Hematopoietic multipotent progenitor cell treated with erythropoietin and hydrocortisone succinate and interleukin-3 and kit ligand, for 15 days (in vitro differentiated cells): ENCODE measurements at regions not wholly inside any gene's neighbourhood (a gene's known extent, or its start where the extent isn't known, plus 50 kb on each side); places are given as distances from the start of the nearest gene placed in this dataset.

Source experiments
- DNase-seq: peaks from one replicate; pipeline ENCODE4 v3.0.0-alpha.2; 2015; ENCODE audit warnings: low spot score

DNA sequence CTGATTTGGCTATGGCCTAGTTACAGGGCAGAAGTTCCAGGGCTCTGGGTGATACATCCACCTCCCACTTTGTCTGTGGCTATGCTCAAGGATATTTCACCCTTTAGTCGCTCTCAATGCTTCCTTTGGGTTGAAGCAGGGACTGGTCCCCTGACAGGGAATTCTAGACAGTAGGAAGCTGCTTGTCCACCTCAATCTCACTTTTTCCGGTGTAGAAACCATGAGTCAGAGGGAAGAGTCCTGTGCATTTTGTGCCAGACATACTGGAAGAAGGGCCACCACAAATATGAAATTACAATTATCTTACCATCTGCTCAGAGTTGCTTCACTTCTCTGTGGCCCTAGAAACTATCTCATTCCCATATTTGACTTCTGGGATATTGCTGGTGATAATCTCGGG is 413.7 kb upstream of the FAT3 start:
- DNase-seq, result no peak

DNA sequence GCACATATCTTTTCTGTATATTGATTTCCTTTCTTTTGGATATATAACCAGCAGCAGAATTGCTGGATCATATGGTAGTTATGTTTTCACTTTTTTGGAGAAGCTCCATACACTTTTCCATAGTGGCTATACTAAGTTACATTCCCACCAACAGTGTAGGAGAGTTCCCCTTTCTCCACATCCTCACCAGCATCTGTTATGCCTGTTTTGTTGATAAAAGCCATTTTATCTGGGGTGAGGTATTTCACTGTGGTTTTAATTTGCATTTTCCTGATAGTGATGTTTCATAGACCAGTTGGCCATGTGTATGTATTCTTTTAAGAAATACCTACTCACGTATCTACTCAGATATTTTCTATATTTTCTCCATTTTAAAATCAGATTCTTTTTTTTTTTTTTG is 419.3 kb upstream of the FAT3 start:
- DNase-seq, result no peak

DNA sequence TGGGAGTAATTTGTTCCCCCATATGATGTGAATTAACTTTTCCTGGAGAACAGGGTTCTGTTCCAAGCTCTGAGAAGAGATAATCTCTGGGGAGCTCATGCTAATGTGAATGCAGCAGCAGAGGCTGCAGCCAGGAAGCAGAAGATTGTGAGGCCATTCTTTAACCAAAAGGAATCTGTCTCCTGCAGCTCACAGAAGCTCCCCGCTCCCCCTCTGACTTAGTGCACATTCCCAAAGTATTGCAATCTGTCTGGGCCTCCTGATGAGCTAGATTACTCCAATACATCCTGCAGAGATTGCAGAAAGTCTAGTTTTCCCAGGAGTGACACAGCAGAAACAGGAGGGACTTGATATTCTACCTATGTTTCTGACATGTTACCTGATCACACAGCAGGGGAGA is 420.6 kb upstream of the FAT3 start:
- DNase-seq, result no peak

DNA sequence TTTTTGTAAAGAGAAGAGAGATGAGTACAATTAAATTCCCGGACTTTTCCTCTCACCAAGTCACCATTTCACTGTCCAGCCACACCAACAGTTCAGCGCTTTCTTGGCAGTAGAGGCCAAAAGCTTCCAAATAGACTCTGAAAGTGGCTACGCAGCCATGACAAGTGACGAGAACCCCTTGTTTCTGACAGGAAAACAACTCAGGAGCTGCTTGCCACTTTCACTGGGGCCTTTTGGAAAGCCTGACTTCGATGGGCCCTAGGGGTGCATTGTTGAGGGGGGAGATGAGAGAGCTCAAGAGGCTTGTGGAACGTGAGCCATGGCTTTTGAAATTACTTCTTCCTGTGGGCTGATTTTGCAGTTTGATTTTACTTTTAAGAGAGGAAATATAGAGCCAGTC is 422.1 kb upstream of the FAT3 start:
- no peak for DNase-seq

DNA sequence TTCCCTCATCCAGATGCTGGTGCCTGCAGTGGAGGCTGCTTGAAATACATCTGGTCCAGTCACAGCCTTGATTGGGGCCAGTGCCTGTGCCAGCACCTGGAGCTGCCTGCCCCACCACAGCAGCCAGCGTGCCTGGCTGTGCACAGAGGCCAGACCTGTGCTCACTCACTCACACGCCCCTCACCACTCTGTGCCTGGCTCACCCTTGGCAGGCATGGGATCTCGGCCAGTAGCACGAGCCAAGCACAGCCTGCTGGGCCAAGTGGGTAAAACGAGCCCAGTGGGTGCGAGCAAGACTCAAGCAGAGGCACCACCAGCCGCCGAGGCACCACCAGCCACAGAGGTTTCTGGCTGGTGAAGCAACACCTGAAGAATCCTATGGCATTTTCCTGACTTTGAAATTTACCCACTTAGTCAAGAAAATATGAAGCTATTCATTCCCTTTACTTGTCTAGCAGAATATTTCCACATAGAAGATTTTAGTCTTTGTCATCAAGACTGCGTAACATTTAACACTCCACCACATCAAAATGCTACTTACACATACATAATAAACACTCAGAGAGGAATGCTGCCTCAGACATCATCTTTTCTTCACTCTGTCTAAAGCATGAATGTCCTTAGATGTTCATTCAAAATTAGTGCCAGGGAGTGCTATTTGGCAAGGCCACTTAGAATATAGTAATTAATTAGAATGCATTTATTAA is 424.3 kb upstream of the FAT3 start:
- no peak for DNase-seq

DNA sequence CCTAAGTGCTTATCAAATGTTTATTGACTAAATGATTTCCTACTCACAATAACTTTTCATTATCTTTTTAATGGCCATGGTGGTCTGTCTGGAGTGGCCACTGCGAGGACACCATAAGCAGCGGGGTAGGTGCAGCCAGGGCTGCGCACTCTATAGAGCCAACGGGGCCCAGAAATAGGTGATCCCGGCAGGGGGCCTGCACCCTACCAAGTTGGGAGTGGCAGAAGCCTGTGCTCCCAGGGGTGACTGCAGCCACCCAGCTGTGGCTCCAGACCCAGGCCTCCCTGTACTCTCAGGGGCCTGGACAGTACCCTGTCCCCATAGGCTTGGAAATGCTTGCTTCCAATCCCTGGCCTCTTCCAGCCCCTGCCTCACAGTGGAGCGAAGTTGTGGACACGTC is 426.4 kb upstream of the FAT3 start:
- DNase-seq, result no peak

DNA sequence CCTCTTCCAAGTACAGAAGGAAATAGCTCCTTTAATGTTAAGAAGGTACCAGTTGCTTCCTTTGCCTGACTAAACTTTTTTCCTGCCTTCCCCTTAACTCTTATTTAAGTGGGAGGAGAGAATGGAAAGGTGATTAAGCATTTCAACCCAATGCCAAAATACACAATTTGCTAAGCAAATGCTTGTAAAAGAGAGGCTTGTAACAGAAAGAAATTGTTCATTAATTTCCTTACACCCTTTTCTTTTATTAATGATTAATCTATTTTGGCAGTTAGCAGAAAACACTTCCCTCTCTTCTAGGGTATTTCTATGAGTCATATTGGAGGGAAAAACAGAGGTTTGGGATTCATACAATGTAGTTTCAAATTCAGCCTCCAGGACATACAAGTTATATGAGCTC is 427.6 kb upstream of the FAT3 start:
- DNase-seq, result no peak

DNA sequence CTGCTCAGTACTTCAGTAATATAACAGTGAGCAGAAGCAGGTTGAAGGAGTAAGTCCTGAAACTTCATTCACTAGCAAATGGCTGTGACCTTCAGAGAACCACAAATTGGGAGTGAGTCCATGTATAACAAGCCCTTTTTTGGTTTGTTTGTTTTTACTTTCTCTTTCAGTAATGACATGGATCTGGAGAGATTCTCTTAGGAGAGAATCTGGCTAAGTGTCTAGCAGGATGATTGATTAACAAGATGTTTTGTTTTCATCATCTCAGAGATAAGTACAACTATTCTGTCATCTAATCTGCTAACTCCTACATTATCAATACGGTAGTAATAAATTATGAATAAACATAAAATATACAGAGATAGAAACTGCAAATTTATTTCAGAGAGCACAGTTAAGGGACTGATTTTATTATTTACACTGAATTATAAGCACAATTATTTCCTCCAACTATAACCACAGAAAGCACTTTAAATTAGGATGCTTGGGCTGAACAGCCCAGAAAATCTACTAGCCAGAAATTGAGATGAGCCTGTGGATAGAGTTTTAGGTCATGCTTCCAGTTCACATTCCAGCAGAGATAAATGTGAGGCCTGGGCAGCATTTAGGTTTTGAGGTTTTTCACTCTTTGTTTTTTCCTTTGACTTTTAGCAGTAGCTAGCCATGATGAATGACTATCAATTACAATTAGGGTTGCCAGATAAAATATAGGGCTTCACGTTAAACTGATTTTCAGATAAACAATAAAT is 429.3 kb upstream of the FAT3 start:
- no peak for DNase-seq

DNA sequence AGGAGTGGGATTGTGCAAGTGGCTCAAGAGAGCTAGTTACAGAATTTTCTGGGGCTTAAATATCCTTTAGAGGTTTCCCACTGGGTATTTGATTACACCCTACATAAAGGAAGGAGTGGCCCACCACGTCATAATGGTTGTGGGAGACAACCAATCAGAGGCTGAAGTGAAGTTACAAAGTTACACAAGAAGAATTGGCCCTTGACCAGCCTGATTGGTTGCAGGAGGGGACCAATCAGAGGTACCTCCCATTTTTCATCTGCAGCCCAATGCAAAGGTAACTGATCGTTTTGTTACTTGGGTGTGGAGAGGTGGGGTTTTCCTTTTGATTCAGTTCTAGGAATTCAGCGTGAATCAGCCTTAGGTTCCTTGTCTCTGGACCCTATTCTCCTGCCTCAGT is 430.5 kb upstream of the FAT3 start:
- no peak for DNase-seq

DNA sequence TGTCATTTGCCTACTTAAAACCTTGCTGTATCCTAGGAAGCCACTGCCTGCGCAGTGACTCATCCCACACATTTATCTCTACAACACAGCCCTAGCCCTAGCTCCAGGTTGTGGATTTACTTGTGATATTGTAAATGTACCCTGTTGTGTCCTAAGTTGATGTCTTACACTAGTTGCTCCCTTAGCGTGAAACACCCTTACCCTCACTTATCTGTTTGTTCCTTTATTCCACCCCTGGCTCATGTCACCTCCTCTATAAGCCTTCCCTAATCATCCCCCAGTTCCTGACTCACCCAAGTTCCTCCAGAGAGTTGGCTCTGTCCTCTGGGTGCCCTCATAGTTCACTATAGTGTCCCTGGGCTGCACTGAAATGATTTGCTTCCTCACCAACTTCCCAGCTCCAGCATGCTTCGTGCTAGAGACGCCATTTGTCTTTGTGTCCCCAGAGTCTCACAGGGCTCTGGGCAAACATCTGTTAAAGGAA is 431.8 kb upstream of the FAT3 start:
- DNase-seq, result no peak

DNA sequence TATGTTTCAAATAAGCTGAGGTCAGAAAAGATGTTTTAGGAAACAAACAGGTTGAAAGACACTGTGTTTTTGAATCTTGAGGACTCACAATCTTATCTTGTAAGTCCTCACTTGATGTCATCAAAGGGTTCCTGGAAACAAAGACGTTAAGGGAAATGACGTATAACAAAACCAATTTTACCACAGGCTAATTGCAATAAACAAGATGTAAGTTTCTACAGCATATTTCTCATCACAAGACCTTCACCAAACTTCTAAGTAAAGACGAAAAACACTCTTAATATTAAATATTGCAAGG is 433.5 kb upstream of the FAT3 start:
- DNase-seq, result no peak

DNA sequence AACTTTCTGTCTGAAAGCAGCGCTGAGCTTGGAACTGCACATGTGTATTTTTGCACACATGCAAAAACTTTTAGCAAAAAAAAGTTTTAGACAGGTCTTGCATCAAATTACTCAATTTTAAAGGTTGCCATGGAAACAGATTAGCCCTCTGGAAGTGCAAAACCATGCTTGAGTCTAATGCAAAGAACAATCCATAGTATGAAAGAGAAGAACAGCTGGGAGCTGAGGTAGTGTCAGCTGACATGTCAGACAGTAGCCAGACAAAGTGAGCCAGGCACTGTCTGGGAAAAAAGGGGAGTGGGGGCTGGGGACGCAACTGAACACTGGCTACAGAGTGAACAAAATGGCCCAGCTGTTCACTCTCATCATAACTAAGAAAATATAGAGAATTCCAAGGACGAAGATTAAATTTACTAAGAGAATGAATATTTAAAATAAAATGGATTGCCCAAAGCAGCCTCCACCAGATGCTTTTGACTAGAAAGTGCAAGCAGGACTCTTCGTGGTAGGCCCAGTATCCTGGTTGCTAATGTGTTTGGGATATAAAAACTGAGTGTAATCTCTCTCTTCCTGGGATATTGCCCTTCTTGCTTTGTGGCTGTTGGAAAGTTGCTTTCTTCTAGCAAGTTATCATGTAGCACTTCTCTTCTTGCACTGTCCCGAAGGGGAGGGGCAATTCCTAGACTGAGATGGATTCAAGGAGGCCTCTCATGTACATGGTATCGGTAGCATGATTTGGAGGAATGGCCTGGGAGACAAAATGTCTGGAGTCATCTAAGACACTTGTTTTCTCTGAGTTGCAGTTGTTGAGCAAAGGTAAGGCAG is 434.1 kb upstream of the FAT3 start:
- no peak for DNase-seq

DNA sequence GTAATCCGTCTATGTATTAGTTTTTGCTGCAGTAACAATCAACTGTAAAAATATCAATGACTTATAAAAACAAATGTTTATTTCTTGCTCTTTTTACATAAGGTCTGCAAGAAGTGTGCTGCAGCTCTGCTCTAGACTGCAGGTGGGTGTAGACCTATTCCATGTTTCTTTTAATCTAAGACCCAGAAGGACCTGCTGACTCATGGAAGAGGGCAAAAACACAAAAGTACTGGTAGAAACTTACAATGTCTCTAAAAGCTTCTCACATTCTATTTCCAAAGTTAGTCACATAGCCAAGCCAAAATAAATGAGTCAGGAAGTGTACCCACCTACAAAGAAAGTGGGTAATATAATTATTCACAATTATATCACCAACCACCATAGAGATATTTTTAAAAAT is 435.9 kb upstream of the FAT3 start:
- DNase-seq, result no peak

DNA sequence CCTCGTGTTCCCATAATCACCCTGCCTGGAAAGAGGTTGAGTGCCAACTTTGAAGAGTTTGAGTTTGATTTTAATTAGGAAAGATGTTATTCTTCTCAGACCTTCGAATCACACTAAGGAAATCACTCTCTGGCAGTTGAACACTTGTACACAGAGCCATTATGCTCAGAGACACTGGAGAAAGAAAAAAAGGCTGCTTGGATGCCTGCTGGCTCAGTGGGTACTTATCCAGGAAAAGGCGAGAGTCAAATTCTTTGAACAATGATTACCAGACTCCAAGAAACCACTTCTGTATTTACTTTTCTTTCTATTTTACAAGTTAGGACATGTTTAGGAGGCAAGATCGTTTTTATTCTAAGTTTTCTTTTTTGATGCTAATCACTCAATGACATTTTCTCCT is 438.5 kb upstream of the FAT3 start:
- DNase-seq, result no peak

DNA sequence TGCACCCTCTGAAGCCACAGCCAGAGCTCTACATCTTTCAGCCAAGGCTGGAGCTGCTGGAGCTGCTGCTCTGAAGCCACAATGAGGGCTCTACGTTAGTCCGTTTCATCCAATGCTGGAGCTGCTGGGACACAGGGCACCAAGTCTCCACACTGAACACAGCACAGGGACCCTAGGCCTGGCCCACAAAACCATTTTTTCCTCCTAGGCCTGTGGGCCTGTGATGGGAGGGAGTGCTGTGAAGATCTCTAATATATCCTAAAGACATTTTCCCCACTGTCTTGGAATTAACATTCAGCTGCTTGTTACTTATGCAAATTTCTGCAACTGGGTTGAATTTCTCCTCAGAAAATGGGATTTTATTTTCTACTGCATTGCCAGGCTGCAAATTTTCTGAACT is 441.4 kb upstream of the FAT3 start:
- no peak for DNase-seq

DNA sequence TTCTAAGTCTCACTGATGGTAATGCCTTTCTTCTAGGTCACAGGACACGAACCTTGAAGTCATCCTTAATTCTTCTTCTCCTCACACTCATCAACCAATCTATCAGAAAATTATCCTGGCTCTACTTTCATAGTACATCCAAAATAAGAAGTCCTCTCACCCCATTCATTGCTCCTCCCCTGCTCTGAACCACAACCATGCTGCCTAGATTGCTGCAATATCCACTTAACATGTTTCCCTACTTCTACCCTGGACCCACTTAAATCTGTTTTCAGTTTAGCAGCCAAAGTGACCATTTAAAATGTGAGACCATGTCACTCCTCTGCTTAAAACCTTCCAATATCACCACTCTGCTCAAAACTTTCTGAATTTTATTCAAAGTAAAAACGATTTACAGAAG is 445.9 kb upstream of the FAT3 start:
- DNase-seq, result no peak

DNA sequence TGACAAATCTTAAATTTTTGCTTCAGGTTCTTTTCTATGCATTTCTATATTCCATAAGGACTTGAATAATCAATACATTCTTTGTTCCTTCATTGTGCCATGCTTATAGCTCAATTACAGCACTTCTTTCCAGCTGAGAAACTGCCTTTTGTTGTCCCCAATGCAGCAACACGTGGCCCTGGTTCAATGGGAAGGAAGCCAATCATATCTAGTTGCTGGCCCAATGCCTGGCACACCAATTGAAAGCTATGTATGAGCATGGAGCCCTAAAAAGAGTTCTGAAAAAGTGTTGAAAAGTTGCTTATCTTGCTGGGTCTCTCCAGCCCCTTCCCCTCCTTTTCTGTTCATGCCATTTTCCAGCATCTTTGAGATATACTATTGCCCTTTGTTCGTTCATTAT is 448.0 kb upstream of the FAT3 start:
- DNase-seq, result no peak

DNA sequence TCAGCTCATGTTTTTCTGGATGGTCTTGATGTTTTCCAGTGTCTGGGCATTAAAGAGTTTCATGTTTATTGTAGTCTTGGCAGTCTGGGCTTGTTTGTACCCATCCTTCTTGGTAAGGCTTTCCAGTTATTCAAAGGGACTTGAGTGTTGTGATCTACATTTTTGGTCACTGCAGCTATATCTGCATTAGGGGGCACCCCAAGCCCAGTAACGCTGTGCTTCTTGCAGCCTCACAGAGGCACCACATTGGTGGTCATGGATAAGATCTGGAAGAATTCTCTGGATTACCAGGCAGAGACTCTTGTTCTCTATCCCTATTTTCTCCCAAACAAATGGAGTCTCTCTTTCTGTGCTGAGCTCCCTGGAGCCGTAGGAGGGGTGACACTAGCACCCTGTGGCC is 451.5 kb upstream of the FAT3 start:
- DNase-seq, result no peak

DNA sequence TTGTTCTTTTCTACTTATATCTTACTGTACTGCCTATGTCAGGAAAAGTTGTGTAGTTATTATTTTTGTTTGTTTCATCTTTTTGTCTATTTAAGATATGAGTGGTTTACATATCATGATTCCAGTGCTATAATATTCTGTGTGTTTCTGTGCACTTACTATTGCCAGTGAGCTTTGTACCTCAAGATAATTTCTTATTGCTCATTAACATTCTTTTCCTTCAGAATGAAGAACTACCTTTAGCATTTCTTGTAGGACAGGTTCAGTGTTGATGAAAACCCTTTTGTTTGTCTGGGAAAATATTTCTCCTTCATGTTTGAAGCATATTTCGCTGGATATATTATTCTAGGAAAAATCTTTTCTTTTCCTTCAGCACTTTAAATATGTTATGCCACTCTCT is 452.7 kb upstream of the FAT3 start:
- DNase-seq, result no peak

DNA sequence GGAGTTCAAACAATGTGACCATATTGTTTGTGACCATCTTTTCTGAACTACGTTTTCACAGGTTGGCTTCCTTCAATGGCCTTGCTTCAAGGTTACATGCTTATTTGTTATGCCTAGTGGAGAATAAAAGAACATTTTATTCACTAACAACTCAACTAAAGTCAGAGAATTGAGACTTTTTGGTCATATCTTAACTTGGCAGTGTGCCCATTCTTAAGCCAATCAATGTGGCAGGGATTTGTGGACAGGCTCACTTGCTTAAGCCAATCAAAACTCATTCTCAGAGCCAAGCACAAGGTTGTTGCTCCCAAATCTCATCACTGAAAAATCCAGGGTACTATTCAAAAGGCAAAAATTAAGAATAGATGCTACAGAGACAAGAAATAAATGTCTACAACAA is 455.8 kb upstream of the FAT3 start:
- DNase-seq, result no peak

DNA sequence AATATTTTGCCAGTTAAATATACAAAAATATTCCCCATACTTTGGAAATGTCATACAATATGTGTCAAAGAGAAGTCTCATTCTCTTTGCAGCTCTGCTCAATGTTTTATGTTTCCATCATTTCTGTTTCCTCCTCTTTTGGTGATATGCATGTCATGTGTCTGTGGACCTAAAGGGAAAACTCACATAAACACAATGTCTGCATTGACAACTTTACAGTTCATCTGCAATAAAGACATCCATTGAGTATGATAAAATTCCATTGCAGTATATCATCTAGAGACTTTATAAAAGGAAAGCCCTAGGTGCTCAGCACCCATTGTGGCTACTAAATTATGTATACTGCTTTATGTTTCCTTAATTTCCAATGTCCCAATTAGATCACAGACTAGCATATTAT is 461.3 kb upstream of the FAT3 start:
- no peak for DNase-seq

DNA sequence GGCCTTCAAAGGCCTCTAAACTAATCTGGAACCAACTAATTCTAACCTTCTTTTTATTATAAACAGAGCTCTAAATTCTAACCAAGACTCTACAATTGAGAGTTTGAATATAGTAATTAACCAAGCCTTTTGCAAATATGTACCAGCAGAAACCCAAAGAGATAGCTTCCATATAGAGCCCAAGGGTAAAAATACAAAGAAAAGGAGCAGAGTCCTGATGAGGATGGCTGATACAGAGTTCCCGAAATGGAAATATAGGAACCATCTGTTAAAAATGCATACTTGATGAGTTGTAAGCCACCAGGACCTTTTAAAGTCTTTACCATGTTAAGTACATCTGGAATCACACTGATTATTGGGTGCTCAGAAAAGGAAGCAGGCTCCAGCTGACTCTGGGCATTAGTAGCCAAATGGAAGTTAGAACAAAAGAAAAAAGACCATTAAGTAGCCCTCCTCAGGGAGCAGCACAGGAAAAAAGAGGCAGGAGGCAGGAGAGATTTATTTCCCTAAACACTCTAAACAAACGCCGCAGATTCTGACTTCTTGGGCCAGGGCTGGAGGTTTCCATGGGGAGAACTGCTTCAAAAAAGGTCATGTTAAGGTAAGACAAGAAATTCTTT is 463.1 kb upstream of the FAT3 start:
- DNase-seq, result no peak
